ENCODE measurements at regions not wholly inside any gene's neighbourhood (a gene's known extent, or its start where the extent isn't known, plus 50 kb on each side); places are given as distances from the start of the nearest gene placed in this dataset.
A peak's percentile ranks its signal among the peaks of the same experiment; 100 is the strongest.

- H3K27ac ChIP-seq (ENCODE audit: poor library complexity, severe bottlenecking) = no peak overlapping the region
- H3K27me3 ChIP-seq (ENCODE audit: insufficient read depth, poor library complexity, severe bottlenecking) = no peaks in the 10 kb centered on the region
- DNase-seq (ENCODE audit: low spot score) (peak; percentile 37), ATAC-seq (ENCODE audit: low read depth) (no peak)
- no peaks in the 10 kb centered on the region for H3K9me3 ChIP-seq (ENCODE audit: severe bottlenecking)
- peaks cover 87% of the 10 kb centered on the region for H3K36me3 ChIP-seq (ENCODE audit: low read depth)
- no peak for TF ChIP-seq CTCF (IDR thresholded peaks at IDR 0.05; ENCODE audit: poor library complexity, severe bottlenecking)
- H3K4me3 ChIP-seq (ENCODE audit: severe bottlenecking) = no peak overlapping the region
- no peaks in the 10 kb centered on the region for H3K4me1 ChIP-seq (ENCODE audit: insufficient read depth, poor library complexity, severe bottlenecking)
Measured at GRCh38 chr17:77496831-77497577, 356.2 kb downstream of the SEC14L1 start.

- H3K4me1 ChIP-seq (ENCODE audit: insufficient read depth, poor library complexity, severe bottlenecking) = no peaks in the 10 kb centered on the region
- H3K9me3 ChIP-seq (ENCODE audit: severe bottlenecking) = no peaks in the 10 kb centered on the region
- H3K27me3 ChIP-seq (ENCODE audit: insufficient read depth, poor library complexity, severe bottlenecking) = no peaks in the 10 kb centered on the region
- peaks cover 81% of the 10 kb centered on the region for H3K36me3 ChIP-seq (ENCODE audit: low read depth)
- no peak for ATAC-seq (ENCODE audit: low read depth)
- no peak for TF ChIP-seq CTCF (IDR thresholded peaks at IDR 0.05; ENCODE audit: poor library complexity, severe bottlenecking)
- no peak overlapping the region for H3K27ac ChIP-seq (ENCODE audit: poor library complexity, severe bottlenecking)
- H3K4me3 ChIP-seq (ENCODE audit: severe bottlenecking) = no peak overlapping the region
- peak; percentile 38 for DNase-seq (ENCODE audit: low spot score)
Measured at GRCh38 chr17:77497578-77497934, 356.8 kb downstream of the SEC14L1 start.

- DNase-seq (ENCODE audit: low spot score) (no peak), ATAC-seq (ENCODE audit: low read depth) (no peak)
- Histone ChIP-seq H3K36me3 (ENCODE audit: low read depth) (peaks cover 75% of the 10 kb centered on the region), H3K27ac (ENCODE audit: poor library complexity, severe bottlenecking) (no peak overlapping the region), H3K9me3 (ENCODE audit: severe bottlenecking) (no peaks in the 10 kb centered on the region), H3K4me3 (ENCODE audit: severe bottlenecking) (no peak overlapping the region), H3K27me3 (ENCODE audit: insufficient read depth, poor library complexity, severe bottlenecking) (no peaks in the 10 kb centered on the region), H3K4me1 (ENCODE audit: insufficient read depth, poor library complexity, severe bottlenecking) (no peaks in the 10 kb centered on the region)
- no peak for TF ChIP-seq CTCF (IDR thresholded peaks at IDR 0.05; ENCODE audit: poor library complexity, severe bottlenecking)
Measured at GRCh38 chr17:77498091-77498741, 357.4 kb downstream of the SEC14L1 start.

- Histone ChIP-seq H3K4me3 (ENCODE audit: severe bottlenecking) (no peak overlapping the region), H3K36me3 (ENCODE audit: low read depth) (peaks cover 66% of the 10 kb centered on the region), H3K27me3 (ENCODE audit: insufficient read depth, poor library complexity, severe bottlenecking) (no peaks in the 10 kb centered on the region), H3K4me1 (ENCODE audit: insufficient read depth, poor library complexity, severe bottlenecking) (no peaks in the 10 kb centered on the region), H3K27ac (ENCODE audit: poor library complexity, severe bottlenecking) (no peak overlapping the region), H3K9me3 (ENCODE audit: severe bottlenecking) (no peaks in the 10 kb centered on the region)
- DNase-seq (ENCODE audit: low spot score) = no peak
- TF ChIP-seq CTCF (IDR thresholded peaks at IDR 0.05; ENCODE audit: poor library complexity, severe bottlenecking) = no peak
- ATAC-seq (ENCODE audit: low read depth) = no peak
Measured at GRCh38 chr17:77498791-77499698, 358.3 kb downstream of the SEC14L1 start.

Data from RWPE2 (cell line).